HEK293 (cell line): ENCODE measurements at regions not wholly inside any gene's neighbourhood (a gene's known extent, or its start where the extent isn't known, plus 50 kb on each side); places are given as distances from the start of the nearest gene placed in this dataset.

Experiments used
- CTCF ChIP-seq: fragments of 450-650 bp; formaldehyde crosslinking; IDR thresholded peaks from 2 replicates; pipeline ENCODE4 v1.5.1; 2016; ENCODE audit warnings: missing biosample characterization, missing genetic modification characterization
- ZBTB20 ChIP-seq: fragments of 450-650 bp; formaldehyde crosslinking; IDR thresholded peaks from 2 replicates; pipeline ENCODE4 v1.5.1; 2016; ENCODE audit warnings: missing biosample characterization, missing genetic modification characterization
- ZNF133 ChIP-seq: fragments of 450-650 bp; formaldehyde crosslinking; IDR thresholded peaks from 2 replicates; pipeline ENCODE4 v1.5.1; 2016; ENCODE audit warnings: missing biosample characterization, missing genetic modification characterization
- ZNF274 ChIP-seq, 2 experiments: fragments of 200-500 bp in 1 of 2; fragments of 450-650 bp in 1 of 2; sonication (Bioruptor generic) in 1 of 2; formaldehyde crosslinking in 1 of 2; IDR thresholded peaks; 2 replicates each; pipeline versions ENCODE4 v1.5.1 to v1.6.1; 2014 to 2016; ENCODE audit warnings: borderline replicate concordance in 1 of 2, inconsistent platforms in 1 of 2, low read length in 1 of 2, missing biosample characterization in 1 of 2, missing genetic modification characterization in 1 of 2

GRCh38 chr2:41924709-41925408 is 123.0 kb upstream of the PKDCC start:
- TF ChIP-seq ZNF133 (tag by site-specific recombination), result no peak
- no peak for TF ChIP-seq CTCF (tag by site-specific recombination)
- no peak for TF ChIP-seq ZBTB20 (tag by site-specific recombination)
- no peak for TF ChIP-seq ZNF274 (IDR thresholded peaks at IDR 0.05; ENCODE audit: low read length)
- no peak for TF ChIP-seq ZNF274 (tag by site-specific recombination; IDR thresholded peaks at IDR 0.05; ENCODE audit: borderline replicate concordance)
